ENCODE measurements at regions not wholly inside any gene's neighbourhood (a gene's known extent, or its start where the extent isn't known, plus 50 kb on each side); places are given as distances from the start of the nearest gene placed in this dataset.
"Not testable (repeated sequence)": the region's sequence is repeated elsewhere in the genome, so short reads cannot be mapped to it uniquely, and the experiment has no call there.

DNA sequence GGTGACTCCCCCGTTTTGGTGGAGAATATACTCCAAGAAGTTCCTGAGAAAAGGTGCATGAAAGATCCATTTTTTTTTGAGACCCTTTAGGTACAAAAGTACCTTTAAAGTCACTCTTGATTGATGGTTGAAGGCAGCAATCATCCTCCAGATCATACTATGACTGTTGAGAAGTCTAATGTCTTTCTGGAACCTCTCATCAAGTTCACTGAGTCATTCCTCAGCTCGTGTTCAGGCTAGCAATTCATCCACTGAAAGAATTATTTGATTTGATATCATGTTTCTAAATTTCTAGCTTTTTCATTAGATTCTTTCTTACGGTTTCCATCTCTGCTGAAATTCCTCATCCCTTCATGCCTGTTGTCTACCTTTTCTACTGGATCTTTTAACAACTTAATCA lies 65.1 kb upstream of the GJB6 start:
- Histone ChIP-seq H3K27ac (ENCODE audit: low read depth, low read length) (no peak overlapping the region), H3K9ac (ENCODE audit: low read length in 5 of 5) (no peak overlapping the region), H3K4me3 (ENCODE audit: low read depth in 1 of 5, low read length in 5 of 5) (no peak overlapping the region), H3K36me3 (ENCODE audit: control insufficient read depth in 5 of 5, insufficient read depth in 5 of 5, low read length in 5 of 5) (no peaks in the 10 kb centered on the region), H3K9me3 (ENCODE audit: control insufficient read depth in 5 of 5, low read length in 5 of 5) (no peaks in the 10 kb centered on the region), H3K27me3 (ENCODE audit: control insufficient read depth in 5 of 5, insufficient read depth in 4 of 5, low read length in 5 of 5) (peaks cover 15 to 32% (median 19%) of the 10 kb centered on the region in 5 donors), H3K4me1 (ENCODE audit: control insufficient read depth in 5 of 5, insufficient read depth in 5 of 5, low read length in 5 of 5) (peaks cover 0 to 10% (median 5%) of the 10 kb centered on the region in 5 donors)

DNA sequence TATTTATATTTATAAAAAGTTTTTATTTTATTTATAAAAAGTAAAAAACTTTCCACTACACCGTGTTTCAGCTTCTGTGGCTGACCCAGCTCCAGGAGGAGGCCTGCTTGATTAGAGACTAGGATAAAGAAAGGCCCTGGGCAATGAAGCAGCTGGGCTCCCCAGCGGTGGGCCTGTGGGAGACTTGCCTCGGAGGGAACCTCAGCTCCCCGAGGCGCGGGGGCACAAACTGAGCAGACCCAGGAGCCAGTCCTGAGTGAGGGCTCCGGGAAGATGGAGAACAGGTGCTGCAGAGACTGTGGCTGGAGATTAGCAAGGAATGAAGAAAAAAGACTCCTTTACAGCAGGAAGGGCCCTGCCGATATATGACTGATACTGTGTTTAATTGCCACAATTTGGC lies 63.8 kb upstream of the GJB6 start:
- Histone ChIP-seq H3K27me3 (ENCODE audit: control insufficient read depth in 5 of 5, insufficient read depth in 4 of 5, low read length in 5 of 5) (peaks cover 5 to 20% (median 8%) of the 10 kb centered on the region in 5 donors), H3K4me1 (ENCODE audit: control insufficient read depth in 5 of 5, insufficient read depth in 5 of 5, low read length in 5 of 5) (no peaks in the 10 kb centered on the region), H3K9ac (ENCODE audit: low read length in 5 of 5) (no peak overlapping the region)

DNA sequence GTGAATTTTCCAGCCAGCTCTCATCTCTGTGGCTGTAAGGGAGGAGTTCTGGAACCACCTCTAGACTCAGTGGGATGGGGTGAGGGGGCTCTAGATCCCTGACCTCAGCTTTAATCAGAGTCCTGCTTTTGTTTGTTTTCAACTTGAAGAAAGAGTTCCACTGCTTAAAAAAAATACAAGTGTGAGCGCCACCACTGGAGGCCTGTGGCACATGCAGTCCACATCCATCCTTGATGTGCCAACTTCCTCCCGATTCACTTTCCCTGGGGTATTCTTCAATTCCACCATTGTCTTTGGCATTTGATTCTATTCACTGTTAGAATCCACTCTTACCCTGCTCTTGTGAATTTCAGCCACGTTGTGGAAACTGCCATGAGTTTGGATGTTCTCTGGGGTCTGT lies 62.4 kb upstream of the GJB6 start:
- no peaks in the 10 kb centered on the region for H3K36me3 ChIP-seq (ENCODE audit: control insufficient read depth in 5 of 5, insufficient read depth in 5 of 5, low read length in 5 of 5)
- peaks cover 0 to 15% (median 6%) of the 10 kb centered on the region in 5 donors for H3K27me3 ChIP-seq (ENCODE audit: control insufficient read depth in 5 of 5, insufficient read depth in 4 of 5, low read length in 5 of 5)
- H3K27ac ChIP-seq (ENCODE audit: low read depth, low read length), result no peak overlapping the region
- H3K4me3 ChIP-seq (ENCODE audit: low read depth in 1 of 5, low read length in 5 of 5), result no peak overlapping the region
- H3K9me3 ChIP-seq (ENCODE audit: control insufficient read depth in 5 of 5, low read length in 5 of 5), result no peaks in the 10 kb centered on the region
- no peaks in the 10 kb centered on the region for H3K4me1 ChIP-seq (ENCODE audit: control insufficient read depth in 5 of 5, insufficient read depth in 5 of 5, low read length in 5 of 5)
- H3K9ac ChIP-seq (ENCODE audit: low read length in 5 of 5), result no peak overlapping the region

More for the DNA sequence above, 63.8 kb upstream of the GJB6 start:
- H3K27ac ChIP-seq (ENCODE audit: low read depth, low read length), result no peak overlapping the region
- no peaks in the 10 kb centered on the region for H3K9me3 ChIP-seq (ENCODE audit: control insufficient read depth in 5 of 5, low read length in 5 of 5)
- no peak overlapping the region for H3K4me3 ChIP-seq (ENCODE audit: low read depth in 1 of 5, low read length in 5 of 5)
- H3K36me3 ChIP-seq (ENCODE audit: control insufficient read depth in 5 of 5, insufficient read depth in 5 of 5, low read length in 5 of 5), result no peaks in the 10 kb centered on the region

GRCh38 chr13:20292301-20292700 lies 60.2 kb upstream of the GJB6 start:
- H3K9me3 ChIP-seq (ENCODE audit: control insufficient read depth in 5 of 5, low read length in 5 of 5); H3K4me1 ChIP-seq (ENCODE audit: control insufficient read depth in 5 of 5, insufficient read depth in 5 of 5, low read length in 5 of 5); H3K4me3 ChIP-seq (ENCODE audit: low read depth in 1 of 5, low read length in 5 of 5); H3K27ac ChIP-seq (ENCODE audit: low read depth, low read length); H3K9ac ChIP-seq (ENCODE audit: low read length in 5 of 5); H3K36me3 ChIP-seq (ENCODE audit: control insufficient read depth in 5 of 5, insufficient read depth in 5 of 5, low read length in 5 of 5); H3K27me3 ChIP-seq (ENCODE audit: control insufficient read depth in 5 of 5, insufficient read depth in 4 of 5, low read length in 5 of 5): not testable (repeated sequence)

GRCh38 chr13:20291675-20292074 lies 59.6 kb upstream of the GJB6 start:
- peaks cover 0 to 7% (median 2%) of the 10 kb centered on the region in 5 donors for H3K27me3 ChIP-seq (ENCODE audit: control insufficient read depth in 5 of 5, insufficient read depth in 4 of 5, low read length in 5 of 5)
- H3K4me3 ChIP-seq (ENCODE audit: low read depth in 1 of 5, low read length in 5 of 5), result no peak overlapping the region
- H3K27ac ChIP-seq (ENCODE audit: low read depth, low read length), result no peak overlapping the region
- H3K4me1 ChIP-seq (ENCODE audit: control insufficient read depth in 5 of 5, insufficient read depth in 5 of 5, low read length in 5 of 5), result no peaks in the 10 kb centered on the region
- no peaks in the 10 kb centered on the region for H3K36me3 ChIP-seq (ENCODE audit: control insufficient read depth in 5 of 5, insufficient read depth in 5 of 5, low read length in 5 of 5)
- H3K9ac ChIP-seq (ENCODE audit: low read length in 5 of 5), result no peak overlapping the region
- H3K9me3 ChIP-seq (ENCODE audit: control insufficient read depth in 5 of 5, low read length in 5 of 5), result peaks cover 0 to 12% (median 3%) of the 10 kb centered on the region in 5 donors

- Histone ChIP-seq H3K9ac (ENCODE audit: low read length in 5 of 5) (no peak overlapping the region), H3K4me3 (ENCODE audit: low read depth in 1 of 5, low read length in 5 of 5) (no peak overlapping the region), H3K27ac (ENCODE audit: low read depth, low read length) (no peak overlapping the region), H3K9me3 (ENCODE audit: control insufficient read depth in 5 of 5, low read length in 5 of 5) (peaks cover 3 to 18% (median 7%) of the 10 kb centered on the region in 5 donors), H3K36me3 (ENCODE audit: control insufficient read depth in 5 of 5, insufficient read depth in 5 of 5, low read length in 5 of 5) (no peaks in the 10 kb centered on the region), H3K4me1 (ENCODE audit: control insufficient read depth in 5 of 5, insufficient read depth in 5 of 5, low read length in 5 of 5) (no peaks in the 10 kb centered on the region), H3K27me3 (ENCODE audit: control insufficient read depth in 5 of 5, insufficient read depth in 4 of 5, low read length in 5 of 5) (peaks cover 0 to 4% (median 2%) of the 10 kb centered on the region in 5 donors)
Measured at GRCh38 chr13:20291037-20291436, 58.9 kb upstream of the GJB6 start.

GRCh38 chr13:20288561-20288960 lies 56.4 kb upstream of the GJB6 start:
- Histone ChIP-seq H3K36me3 (ENCODE audit: control insufficient read depth in 5 of 5, insufficient read depth in 5 of 5, low read length in 5 of 5) (no peaks in the 10 kb centered on the region), H3K9ac (ENCODE audit: low read length in 5 of 5) (no peak overlapping the region), H3K27ac (ENCODE audit: low read depth, low read length) (no peak overlapping the region), H3K9me3 (ENCODE audit: control insufficient read depth in 5 of 5, low read length in 5 of 5) (peaks cover 22 to 43% (median 32%) of the 10 kb centered on the region in 5 donors), H3K4me1 (ENCODE audit: control insufficient read depth in 5 of 5, insufficient read depth in 5 of 5, low read length in 5 of 5) (no peaks in the 10 kb centered on the region), H3K4me3 (ENCODE audit: low read depth in 1 of 5, low read length in 5 of 5) (no peak overlapping the region), H3K27me3 (ENCODE audit: control insufficient read depth in 5 of 5, insufficient read depth in 4 of 5, low read length in 5 of 5) (no peaks in the 10 kb centered on the region)

DNA sequence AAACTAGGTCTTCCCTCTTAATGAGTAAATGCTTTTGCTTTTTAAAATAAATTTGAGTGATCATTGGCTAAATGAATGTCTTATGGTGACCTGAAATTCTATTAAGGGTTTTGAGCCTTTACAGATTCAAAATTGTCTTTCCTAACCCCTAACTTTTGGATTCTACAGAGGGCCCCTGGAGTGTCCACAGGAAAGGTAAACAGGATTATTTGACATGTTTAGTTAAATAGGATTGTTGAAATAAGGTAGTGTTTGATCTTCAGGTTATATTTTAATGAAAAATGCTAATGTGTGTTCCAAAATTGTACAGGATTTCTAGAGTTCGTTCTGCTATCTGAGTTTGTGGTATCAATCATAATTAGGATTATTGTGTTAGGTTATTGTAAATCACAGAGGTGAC lies 55.9 kb upstream of the GJB6 start:
- no peak overlapping the region for H3K4me3 ChIP-seq (ENCODE audit: low read depth in 1 of 5, low read length in 5 of 5)
- H3K4me1 ChIP-seq (ENCODE audit: control insufficient read depth in 5 of 5, insufficient read depth in 5 of 5, low read length in 5 of 5), result no peaks in the 10 kb centered on the region
- H3K36me3 ChIP-seq (ENCODE audit: control insufficient read depth in 5 of 5, insufficient read depth in 5 of 5, low read length in 5 of 5), result no peaks in the 10 kb centered on the region
- H3K27me3 ChIP-seq (ENCODE audit: control insufficient read depth in 5 of 5, insufficient read depth in 4 of 5, low read length in 5 of 5), result no peaks in the 10 kb centered on the region
- peaks cover 25 to 49% (median 37%) of the 10 kb centered on the region in 5 donors for H3K9me3 ChIP-seq (ENCODE audit: control insufficient read depth in 5 of 5, low read length in 5 of 5)
- H3K27ac ChIP-seq (ENCODE audit: low read depth, low read length), result no peak overlapping the region
- H3K9ac ChIP-seq (ENCODE audit: low read length in 5 of 5), result no peak overlapping the region

DNA sequence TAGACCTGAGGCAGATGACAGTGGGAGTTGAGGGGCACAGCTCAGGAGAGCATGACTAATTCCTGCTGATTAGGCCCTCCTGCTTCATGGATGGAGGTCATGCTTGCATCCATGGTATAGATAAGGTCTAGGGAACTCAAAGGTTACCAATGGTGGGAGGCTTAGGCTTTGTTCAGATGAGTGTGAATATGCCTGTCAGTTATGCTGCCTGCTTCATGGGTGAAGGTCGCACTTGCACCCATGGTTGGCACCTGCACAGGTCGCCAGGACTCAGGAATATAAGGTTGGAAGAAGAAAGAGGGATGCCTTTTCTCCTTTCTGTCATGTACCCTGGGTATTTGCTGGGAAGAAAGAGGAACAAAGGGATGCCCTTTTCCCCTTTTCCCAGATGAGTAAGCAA lies 53.4 kb upstream of the GJB6 start:
- Histone ChIP-seq H3K27me3 (ENCODE audit: control insufficient read depth in 5 of 5, insufficient read depth in 4 of 5, low read length in 5 of 5) (no peaks in the 10 kb centered on the region), H3K4me1 (ENCODE audit: control insufficient read depth in 5 of 5, insufficient read depth in 5 of 5, low read length in 5 of 5) (no peaks in the 10 kb centered on the region), H3K9me3 (ENCODE audit: control insufficient read depth in 5 of 5, low read length in 5 of 5) (peaks cover 27 to 59% (median 46%) of the 10 kb centered on the region in 5 donors), H3K27ac (ENCODE audit: low read depth, low read length) (no peak overlapping the region), H3K4me3 (ENCODE audit: low read depth in 1 of 5, low read length in 5 of 5) (peak overlapping the region in 3 of 5 donors; percentile 26 to 37 (median 32)), H3K9ac (ENCODE audit: low read length in 5 of 5) (no peak overlapping the region), H3K36me3 (ENCODE audit: control insufficient read depth in 5 of 5, insufficient read depth in 5 of 5, low read length in 5 of 5) (no peaks in the 10 kb centered on the region)
